H4 (cell line): ENCODE measurements at regions not wholly inside any gene's neighbourhood (a gene's known extent, or its start where the extent isn't known, plus 50 kb on each side); places are given as distances from the start of the nearest gene placed in this dataset.
A peak's percentile ranks its signal among the peaks of the same experiment; 100 is the strongest.
"Not testable (repeated sequence)": the region's sequence is repeated elsewhere in the genome, so short reads cannot be mapped to it uniquely, and the experiment has no call there.

Experiments
- DNase-seq: peaks from one replicate; pipeline ENCODE4 v3.0.0-alpha.2; 2015; ENCODE audit warnings: low spot score

DNA sequence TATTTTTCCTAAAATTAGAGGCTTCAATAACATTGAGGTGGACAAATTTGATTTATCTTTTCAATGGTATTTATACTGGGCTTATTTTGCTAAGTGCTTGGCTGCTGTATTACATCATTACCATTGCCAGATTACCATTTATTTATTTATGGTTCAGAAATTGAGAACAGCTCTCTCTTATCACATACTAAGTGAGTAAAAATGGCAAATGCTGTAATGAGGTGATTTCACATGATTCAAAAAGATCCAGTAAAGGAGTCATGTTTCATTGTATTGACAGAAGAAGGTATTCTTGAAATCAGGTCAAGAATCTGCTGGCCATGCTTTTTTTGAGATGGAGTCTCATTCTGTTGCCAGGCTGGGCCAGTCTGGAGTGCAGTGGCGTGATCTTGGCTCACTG, 322.6 kb downstream of the KIF20B start:
- no peak for DNase-seq

- no peak for DNase-seq
Measured at GRCh38 chr10:90028312-90028711, 326.9 kb downstream of the KIF20B start.

DNA sequence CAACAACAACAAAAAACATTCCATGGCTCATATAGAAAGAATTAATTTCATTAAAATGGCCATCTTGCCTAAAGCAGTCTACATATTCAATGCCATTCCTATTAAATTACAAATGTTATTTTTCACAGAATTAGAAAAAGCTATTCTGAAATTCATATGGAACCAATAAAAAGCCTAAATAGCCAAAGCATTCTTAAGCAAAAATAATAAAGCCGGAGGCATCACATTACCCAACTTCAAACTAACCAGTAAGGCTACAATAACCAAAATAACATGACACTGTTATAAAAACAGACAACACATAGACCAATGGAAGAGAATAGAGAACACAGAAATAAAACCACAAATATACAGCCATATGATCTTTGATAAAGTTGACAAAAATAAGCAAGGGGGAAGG, 330.4 kb downstream of the KIF20B start:
- no peak for DNase-seq

- DNase-seq: no peak
Measured at GRCh38 chr10:90032519-90032918, 331.1 kb downstream of the KIF20B start.

- not testable (repeated sequence) for DNase-seq
Measured at GRCh38 chr10:90034862-90035261, 333.5 kb downstream of the KIF20B start.

- DNase-seq: no peak
Measured at GRCh38 chr10:90041585-90041984, 340.2 kb downstream of the KIF20B start.

GRCh38 chr10:90042075-90042474, 340.7 kb downstream of the KIF20B start:
- no peak for DNase-seq

- DNase-seq: no peak
Measured at GRCh38 chr10:90047243-90047729, 345.9 kb downstream of the KIF20B start.

DNA sequence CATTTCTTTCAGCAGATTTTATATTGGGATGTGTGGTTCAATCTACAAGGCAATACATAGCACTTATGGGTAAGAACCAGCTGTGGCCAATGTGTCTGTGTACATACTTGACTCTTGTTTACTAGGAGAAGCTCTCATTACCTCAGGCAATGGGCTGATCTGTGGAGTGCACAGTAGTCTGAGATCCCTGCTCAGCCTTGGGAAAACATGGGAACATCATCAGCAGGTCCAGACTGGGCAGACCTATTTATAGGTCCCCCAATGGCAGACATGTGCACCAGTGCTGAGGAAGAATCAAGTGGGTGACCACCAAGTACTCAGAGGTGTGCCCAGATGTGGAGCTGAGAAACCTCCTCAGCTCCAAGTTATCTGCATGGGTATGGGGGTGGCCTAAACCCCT, 349.7 kb downstream of the KIF20B start:
- DNase-seq: no peak

GRCh38 chr10:90051474-90051873, 350.1 kb downstream of the KIF20B start:
- no peak for DNase-seq

- DNase-seq: peak; percentile 14
Measured at GRCh38 chr10:90062786-90063185, 361.4 kb downstream of the KIF20B start.

GRCh38 chr10:90064295-90064694, 362.9 kb downstream of the KIF20B start:
- DNase-seq: no peak

DNA sequence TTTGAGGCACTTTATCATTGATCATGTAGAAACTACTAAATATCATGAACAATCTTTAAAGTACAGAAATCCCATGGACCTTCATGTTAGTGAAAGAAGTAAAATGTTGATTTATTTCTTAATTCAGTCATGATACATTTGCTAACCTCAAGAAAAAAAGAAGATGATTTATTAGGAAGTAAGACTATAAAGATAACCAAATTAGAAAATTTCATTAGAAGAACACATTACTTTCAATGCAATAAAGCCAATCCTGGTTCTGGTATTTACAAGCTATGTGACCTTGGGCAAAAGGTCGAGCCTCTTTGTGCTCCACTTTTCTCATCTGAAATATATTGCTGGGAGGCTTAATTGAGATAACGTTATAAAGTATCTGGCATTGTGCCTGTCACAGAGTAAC, 365.0 kb downstream of the KIF20B start:
- no peak for DNase-seq

DNA sequence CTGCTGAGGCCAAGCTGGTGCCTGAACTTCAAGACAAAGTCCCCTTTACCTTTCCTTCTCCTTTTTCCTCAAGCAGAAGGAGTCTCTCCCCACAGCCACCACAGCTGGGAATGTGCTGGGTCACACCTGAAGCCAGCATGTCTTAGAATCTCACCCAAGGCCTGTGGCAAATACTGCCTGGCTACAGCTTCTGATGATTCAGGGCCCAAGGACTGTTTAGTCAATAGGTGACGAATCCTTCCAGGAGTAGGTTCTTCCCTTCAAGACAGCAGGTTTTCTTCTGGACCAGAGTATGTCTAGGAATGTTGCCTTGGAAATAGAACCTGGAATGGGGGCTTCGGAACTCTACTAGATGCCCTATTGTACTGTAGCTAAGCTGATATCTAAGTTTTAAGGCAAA, 374.6 kb downstream of the KIF20B start:
- DNase-seq: no peak

DNA sequence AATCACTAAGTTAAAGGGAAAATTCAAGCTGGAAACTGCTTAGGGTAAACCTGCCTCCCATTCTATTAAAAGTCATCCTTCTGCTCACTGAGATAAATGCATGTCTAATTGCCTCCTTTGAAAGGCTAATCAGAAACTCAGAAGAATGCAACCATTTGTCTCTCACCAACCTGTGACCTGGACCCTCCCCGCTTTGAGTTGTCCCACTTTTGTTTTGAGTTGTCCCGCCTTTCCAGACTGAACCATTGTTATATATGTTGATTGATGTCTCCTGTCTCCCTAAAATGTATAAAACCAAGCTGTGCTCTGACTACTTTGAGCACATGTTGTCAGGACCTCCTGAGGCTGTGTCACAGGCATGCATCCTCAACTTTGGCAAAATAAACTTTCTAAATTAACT, 378.4 kb downstream of the KIF20B start:
- DNase-seq: no peak

DNA sequence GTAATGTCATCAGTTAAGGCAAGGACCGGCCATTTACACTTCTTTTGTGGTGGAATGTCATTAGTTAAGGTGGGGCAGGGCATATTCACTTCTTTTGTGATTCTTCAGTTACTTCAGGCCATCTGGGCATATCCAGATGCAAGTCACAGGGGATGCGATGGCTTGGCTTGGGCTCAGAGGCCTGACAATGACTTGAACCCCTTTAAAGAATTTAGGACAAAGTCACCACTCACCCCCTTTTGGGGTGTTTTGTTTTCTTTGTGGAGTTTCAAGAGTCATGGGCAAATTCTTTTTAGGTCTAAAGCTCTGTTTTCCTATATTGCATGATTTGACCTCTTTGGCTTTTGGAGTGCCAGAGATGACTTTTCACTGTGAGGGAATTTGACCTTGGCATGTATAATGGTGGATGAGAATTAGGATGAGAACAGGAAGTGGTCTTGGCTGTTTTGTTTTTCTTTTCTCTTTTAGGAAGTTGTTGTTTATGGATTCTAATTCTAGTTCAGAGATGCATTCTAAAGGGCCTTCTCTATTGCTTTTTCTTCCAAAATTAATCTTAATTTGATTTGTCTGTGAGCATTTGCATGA, 385.3 kb downstream of the KIF20B start:
- DNase-seq: not testable (repeated sequence)

- no peak for DNase-seq
Measured at GRCh38 chr10:90087197-90088023, 386.0 kb downstream of the KIF20B start.

DNA sequence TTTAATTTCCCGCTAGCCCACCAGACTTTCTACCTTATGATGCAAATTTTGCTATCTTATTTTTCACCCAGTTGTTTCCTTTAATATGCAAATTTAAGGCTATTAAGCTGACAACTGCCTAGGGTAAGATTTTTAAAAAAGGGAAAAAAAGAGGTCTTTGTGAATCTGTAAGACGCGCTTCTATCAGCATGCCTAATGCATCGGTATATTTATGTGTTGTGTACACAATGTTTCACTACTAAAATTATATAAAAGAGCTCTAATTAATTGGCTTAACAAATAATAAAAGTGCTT, 386.6 kb downstream of the KIF20B start:
- no peak for DNase-seq

- DNase-seq: no peak
Measured at GRCh38 chr10:90089719-90090118, 388.3 kb downstream of the KIF20B start.

DNA sequence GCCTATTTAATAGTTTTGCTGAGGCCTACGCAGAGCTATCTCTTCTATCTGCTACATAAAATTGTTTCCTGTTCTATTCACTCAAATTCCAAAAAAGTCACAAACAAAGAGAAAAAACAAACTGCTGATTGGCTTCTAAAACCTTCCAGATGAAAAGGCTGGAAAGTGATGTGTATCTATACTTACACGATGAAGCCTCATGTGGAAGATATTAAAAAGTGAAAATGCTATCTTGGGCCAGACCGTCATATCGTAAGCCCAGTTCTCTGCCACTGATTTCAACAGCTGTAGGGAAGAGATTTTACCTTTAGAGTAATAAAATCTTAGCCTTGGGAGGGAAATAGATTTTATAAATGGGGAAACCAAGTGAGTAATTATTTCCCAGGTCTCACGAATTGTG, 394.8 kb downstream of the KIF20B start:
- no peak for DNase-seq

- DNase-seq: not testable (repeated sequence)
Measured at GRCh38 chr10:90107581-90107980, 406.2 kb downstream of the KIF20B start.

DNA sequence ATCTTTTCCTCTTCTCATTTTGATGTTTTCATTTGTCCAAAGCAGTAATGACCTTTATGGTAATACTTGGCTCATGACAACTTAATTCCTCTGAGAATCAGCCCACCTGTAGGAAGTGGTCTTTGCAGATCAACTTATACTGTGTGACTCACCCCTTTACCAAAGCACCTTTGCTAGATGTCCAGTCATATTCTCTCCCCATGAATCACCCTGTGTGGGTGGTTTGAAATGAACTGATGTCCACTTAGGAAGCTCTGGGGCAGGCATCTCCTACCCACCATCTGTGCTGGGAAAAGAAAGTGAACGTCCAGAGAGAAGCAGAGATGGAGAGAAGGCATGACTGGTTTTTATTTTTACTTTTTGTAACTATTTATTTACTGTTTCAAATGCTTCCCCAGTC, 410.3 kb downstream of the KIF20B start:
- DNase-seq: no peak

- no peak for DNase-seq
Measured at GRCh38 chr10:90112681-90113080, 411.3 kb downstream of the KIF20B start.

DNA sequence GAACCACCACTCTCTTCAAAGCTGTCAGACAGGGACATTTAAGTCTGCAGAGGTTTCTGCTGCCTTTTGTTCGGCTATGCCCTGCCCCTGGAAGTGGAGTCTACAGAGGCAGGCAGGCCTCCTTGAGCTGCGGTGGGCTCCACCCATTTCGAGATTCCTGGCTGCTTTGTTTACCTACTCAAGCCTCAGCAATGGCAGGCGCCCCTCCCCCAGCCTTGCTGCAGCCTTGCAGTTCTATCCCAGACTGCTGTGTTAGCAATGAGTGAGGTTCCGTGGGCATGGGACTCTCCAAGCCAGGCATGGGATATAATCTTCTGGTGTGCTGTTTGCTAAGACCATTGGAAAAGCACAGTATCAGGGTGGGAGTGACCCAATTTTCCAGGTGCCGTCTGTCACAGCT, 417.2 kb downstream of the KIF20B start:
- not testable (repeated sequence) for DNase-seq
